ENCODE measurements at regions not wholly inside any gene's neighbourhood (a gene's known extent, or its start where the extent isn't known, plus 50 kb on each side); places are given as distances from the start of the nearest gene placed in this dataset.

DNA sequence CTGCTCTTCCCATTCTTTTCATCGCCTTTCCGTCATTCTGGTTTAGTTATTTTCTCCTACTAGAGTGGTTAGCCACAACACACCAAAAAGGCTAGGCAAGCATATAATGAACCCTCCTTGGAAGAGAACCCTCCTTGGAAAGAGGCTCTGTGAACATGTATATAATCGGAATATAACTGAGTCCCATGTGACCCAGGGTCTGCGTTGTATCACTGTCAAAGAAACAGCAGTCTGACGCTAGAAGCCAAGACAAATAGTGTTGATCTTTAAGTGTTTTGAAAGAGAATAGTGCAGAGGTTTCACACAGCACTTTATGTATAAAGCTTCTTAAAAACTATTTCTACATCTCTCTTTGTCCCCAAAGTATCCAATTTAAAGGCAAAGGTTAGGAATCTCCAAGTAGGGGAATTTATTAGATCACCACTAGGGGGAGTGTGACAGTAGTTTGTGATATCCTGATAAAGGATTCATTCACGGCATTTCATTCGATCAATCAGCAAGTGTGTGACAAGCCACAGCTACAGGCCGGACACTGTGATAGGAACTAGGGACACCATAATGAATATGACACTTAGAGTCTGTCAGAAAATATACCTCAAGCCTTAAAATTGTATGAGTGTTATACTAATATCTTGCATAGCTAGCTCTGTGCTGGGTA is 395.3 kb downstream of the CD109 start:
- no peak for DNase-seq (ENCODE audit: low spot score)
- no peaks in the 10 kb centered on the region for H3K9me3 Mint-ChIP-seq
- H3K27me3 Mint-ChIP-seq (ENCODE audit: low read depth) = no peaks in the 10 kb centered on the region
- intact Hi-C loops (cut with micrococcal nuclease) = loop anchor here (1.0 to 10.0 kb wide), 2 partner anchors 346 to 1118 kb away; no protein-coding TSS in a partner anchor
- H3K27ac Mint-ChIP-seq = no peak overlapping the region
- H3K36me3 Mint-ChIP-seq (ENCODE audit: low read depth) = no peaks in the 10 kb centered on the region
- no peak overlapping the region for H3K4me3 Mint-ChIP-seq (ENCODE audit: low read depth)
- no peaks in the 10 kb centered on the region for H3K4me1 Mint-ChIP-seq (ENCODE audit: low read depth)

DNA sequence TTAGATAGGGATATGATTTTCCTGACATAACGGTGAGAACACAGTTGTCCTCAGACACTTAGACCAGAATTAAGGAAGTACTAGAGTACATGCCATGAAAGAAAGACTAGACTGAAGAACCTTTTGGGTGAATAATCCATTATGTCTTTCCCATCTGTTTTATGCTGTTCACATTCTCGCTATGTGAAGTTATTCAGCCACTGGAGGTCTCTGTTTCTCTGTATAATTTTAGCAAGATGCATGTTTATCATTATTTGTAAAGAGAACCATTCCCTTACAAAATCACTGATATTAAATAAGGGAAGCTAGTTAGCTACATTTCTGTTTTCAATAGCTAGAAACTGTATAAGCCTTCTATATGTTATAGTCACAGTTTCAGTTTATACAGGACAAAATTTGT is 391.9 kb downstream of the CD109 start:
- Mint-ChIP-seq H3K4me3 (ENCODE audit: low read depth) (no peak overlapping the region), H3K36me3 (ENCODE audit: low read depth) (no peaks in the 10 kb centered on the region), H3K27ac (no peak overlapping the region), H3K27me3 (ENCODE audit: low read depth) (no peaks in the 10 kb centered on the region), H3K9me3 (no peaks in the 10 kb centered on the region), H3K4me1 (ENCODE audit: low read depth) (no peaks in the 10 kb centered on the region)
- intact Hi-C loops (cut with micrococcal nuclease) = no loop called here
- DNase-seq (ENCODE audit: low spot score) = no peak

- no peaks in the 10 kb centered on the region for H3K4me1 Mint-ChIP-seq (ENCODE audit: low read depth)
- intact Hi-C loops (cut with micrococcal nuclease) = no loop called here
- no peak overlapping the region for H3K4me3 Mint-ChIP-seq (ENCODE audit: low read depth)
- H3K9me3 Mint-ChIP-seq = no peaks in the 10 kb centered on the region
- no peak for DNase-seq (ENCODE audit: low spot score)
- H3K36me3 Mint-ChIP-seq (ENCODE audit: low read depth) = no peaks in the 10 kb centered on the region
- H3K27ac Mint-ChIP-seq = no peak overlapping the region
- no peaks in the 10 kb centered on the region for H3K27me3 Mint-ChIP-seq (ENCODE audit: low read depth)
Observed at GRCh38 chr6:74075896-74076295, 379.9 kb downstream of the CD109 start.

DNA sequence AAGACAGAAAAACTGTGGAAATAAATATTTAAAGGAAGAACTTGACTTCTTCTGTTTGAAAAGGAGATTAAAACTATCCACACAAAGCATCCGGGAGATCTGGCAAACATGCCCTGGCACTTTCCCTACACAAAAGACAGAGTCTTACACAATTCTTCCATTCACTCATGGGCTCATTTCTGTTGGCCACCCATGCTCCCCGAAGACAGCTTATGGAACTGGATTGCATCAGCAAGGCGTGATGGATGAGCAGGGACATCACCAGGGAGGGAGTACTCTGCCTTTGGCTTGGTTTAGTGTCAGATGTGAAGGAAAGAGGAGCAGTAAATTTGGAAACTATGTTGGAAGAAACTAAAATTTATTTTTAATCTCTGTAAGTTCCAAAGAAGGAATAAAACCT is 379.3 kb downstream of the CD109 start:
- no peaks in the 10 kb centered on the region for H3K27me3 Mint-ChIP-seq (ENCODE audit: low read depth)

DNA sequence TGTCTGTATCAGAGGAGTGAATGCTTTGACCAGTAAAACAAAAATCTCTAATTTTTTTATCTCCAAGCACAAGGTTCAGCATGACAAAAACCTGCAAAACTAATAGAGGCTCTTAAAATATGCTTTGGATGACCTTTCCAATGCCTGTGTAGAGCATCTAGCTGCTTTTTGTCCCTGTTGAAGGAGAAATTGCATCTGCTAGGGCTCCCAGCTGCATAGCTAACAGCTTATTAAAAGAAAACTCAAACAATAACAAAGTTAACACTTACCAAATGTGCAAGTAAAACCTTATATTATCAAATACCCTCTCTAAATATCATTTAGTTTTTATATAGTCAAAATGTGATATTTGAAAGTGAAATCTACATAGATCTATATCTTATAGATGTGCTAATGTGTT is 378.6 kb downstream of the CD109 start:
- H3K36me3 Mint-ChIP-seq (ENCODE audit: low read depth) = no peaks in the 10 kb centered on the region
- DNase-seq (ENCODE audit: low spot score) = no peak
- no peaks in the 10 kb centered on the region for H3K27me3 Mint-ChIP-seq (ENCODE audit: low read depth)
- intact Hi-C loops (cut with micrococcal nuclease) = no loop called here
- no peak overlapping the region for H3K4me3 Mint-ChIP-seq (ENCODE audit: low read depth)
- no peak overlapping the region for H3K27ac Mint-ChIP-seq
- no peaks in the 10 kb centered on the region for H3K4me1 Mint-ChIP-seq (ENCODE audit: low read depth)
- H3K9me3 Mint-ChIP-seq = no peaks in the 10 kb centered on the region

More for the DNA sequence above, 379.3 kb downstream of the CD109 start:
- Mint-ChIP-seq H3K27ac (no peak overlapping the region), H3K4me3 (ENCODE audit: low read depth) (no peak overlapping the region), H3K4me1 (ENCODE audit: low read depth) (no peaks in the 10 kb centered on the region), H3K36me3 (ENCODE audit: low read depth) (no peaks in the 10 kb centered on the region), H3K9me3 (no peaks in the 10 kb centered on the region)
- no peak for DNase-seq (ENCODE audit: low spot score)
- intact Hi-C loops (cut with micrococcal nuclease) = no loop called here

DNA sequence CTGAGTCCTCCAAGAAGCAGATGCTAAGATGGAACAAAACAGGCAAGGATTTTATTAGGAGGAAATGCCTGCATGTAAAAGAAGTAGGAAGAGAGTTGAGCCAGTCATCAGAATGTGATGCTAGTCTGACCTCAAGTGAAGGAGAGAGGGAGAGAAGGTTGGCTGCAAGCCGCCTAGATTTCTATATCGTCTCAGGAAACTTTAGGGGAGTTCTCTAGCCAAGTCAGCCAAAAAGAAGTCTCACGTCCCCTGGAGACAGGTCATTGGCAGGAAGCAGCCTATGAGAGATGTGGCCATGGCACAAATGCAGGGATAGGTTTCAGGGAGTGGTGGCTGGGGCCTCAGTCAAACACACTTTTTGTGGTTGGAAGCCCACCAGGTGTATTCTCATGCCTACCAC is 378.0 kb downstream of the CD109 start:
- H3K36me3 Mint-ChIP-seq (ENCODE audit: low read depth) = no peaks in the 10 kb centered on the region
- H3K4me1 Mint-ChIP-seq (ENCODE audit: low read depth) = no peaks in the 10 kb centered on the region
- H3K27ac Mint-ChIP-seq = no peak overlapping the region
- H3K9me3 Mint-ChIP-seq = no peaks in the 10 kb centered on the region
- no peak for DNase-seq (ENCODE audit: low spot score)
- H3K27me3 Mint-ChIP-seq (ENCODE audit: low read depth) = no peaks in the 10 kb centered on the region
- no peak overlapping the region for H3K4me3 Mint-ChIP-seq (ENCODE audit: low read depth)
- intact Hi-C loops (cut with micrococcal nuclease) = no loop called here

DNA sequence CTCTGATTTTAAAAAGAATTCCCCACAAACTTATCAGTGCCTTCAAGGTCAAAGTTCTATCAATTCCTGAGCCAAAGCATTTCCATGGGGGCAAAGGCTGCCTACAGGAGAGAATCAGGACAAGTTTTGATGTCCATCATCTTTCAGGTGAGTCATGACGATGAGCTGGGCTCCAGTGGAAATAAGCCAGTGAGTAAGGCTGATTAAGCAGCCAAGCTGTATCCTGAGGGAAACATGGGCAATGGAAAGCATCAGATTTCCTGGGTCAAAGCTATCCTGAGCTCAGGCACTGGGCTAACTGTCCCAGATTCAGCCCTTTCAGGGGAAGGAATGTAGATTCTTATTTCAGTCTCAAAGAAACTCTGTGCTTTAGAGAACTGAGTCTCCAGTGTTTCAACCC is 377.4 kb downstream of the CD109 start:
- Mint-ChIP-seq H3K27ac (no peak overlapping the region), H3K4me3 (ENCODE audit: low read depth) (no peak overlapping the region), H3K4me1 (ENCODE audit: low read depth) (no peaks in the 10 kb centered on the region), H3K36me3 (ENCODE audit: low read depth) (no peaks in the 10 kb centered on the region), H3K27me3 (ENCODE audit: low read depth) (no peaks in the 10 kb centered on the region), H3K9me3 (no peaks in the 10 kb centered on the region)
- intact Hi-C loops (cut with micrococcal nuclease) = no loop called here
- DNase-seq (ENCODE audit: low spot score) = no peak

- Mint-ChIP-seq H3K27ac (no peak overlapping the region), H3K4me3 (ENCODE audit: low read depth) (no peak overlapping the region), H3K36me3 (ENCODE audit: low read depth) (no peaks in the 10 kb centered on the region), H3K9me3 (no peaks in the 10 kb centered on the region), H3K27me3 (ENCODE audit: low read depth) (no peaks in the 10 kb centered on the region), H3K4me1 (ENCODE audit: low read depth) (no peaks in the 10 kb centered on the region)
- DNase-seq (ENCODE audit: low spot score) = no peak
- intact Hi-C loops (cut with micrococcal nuclease) = no loop called here
Observed at GRCh38 chr6:74071214-74071613, 375.2 kb downstream of the CD109 start.

DNA sequence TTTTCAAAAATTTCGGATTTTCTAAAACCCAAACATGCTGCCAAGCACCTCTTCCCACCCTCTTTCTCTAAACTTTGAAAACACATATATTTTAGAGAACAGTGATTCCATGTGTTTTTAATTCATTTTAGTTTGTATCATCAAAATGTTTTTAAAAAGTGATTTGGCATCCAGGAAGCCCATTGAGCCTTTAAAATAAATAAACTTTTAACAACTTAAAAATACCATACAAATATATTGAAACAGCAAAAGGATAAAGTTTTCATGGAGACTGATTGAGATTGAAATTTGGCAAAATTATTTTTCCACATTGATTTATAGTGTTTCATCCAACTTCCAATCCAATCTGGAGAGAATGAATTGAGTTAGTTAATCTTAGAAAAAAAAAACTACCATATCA is 374.7 kb downstream of the CD109 start:
- no peak for DNase-seq (ENCODE audit: low spot score)
- intact Hi-C loops (cut with micrococcal nuclease) = no loop called here
- Mint-ChIP-seq H3K4me1 (ENCODE audit: low read depth) (no peaks in the 10 kb centered on the region), H3K9me3 (no peaks in the 10 kb centered on the region), H3K27me3 (ENCODE audit: low read depth) (no peaks in the 10 kb centered on the region), H3K27ac (no peak overlapping the region), H3K36me3 (ENCODE audit: low read depth) (no peaks in the 10 kb centered on the region), H3K4me3 (ENCODE audit: low read depth) (no peak overlapping the region)

- Mint-ChIP-seq H3K36me3 (ENCODE audit: low read depth) (no peaks in the 10 kb centered on the region), H3K27ac (no peak overlapping the region), H3K27me3 (ENCODE audit: low read depth) (no peaks in the 10 kb centered on the region), H3K4me1 (ENCODE audit: low read depth) (no peaks in the 10 kb centered on the region), H3K9me3 (no peaks in the 10 kb centered on the region), H3K4me3 (ENCODE audit: low read depth) (no peak overlapping the region)
- intact Hi-C loops (cut with micrococcal nuclease) = no loop called here
- DNase-seq (ENCODE audit: low spot score) = no peak
Observed at GRCh38 chr6:74070091-74070490, 374.1 kb downstream of the CD109 start.

- Mint-ChIP-seq H3K27ac (no peak overlapping the region), H3K9me3 (no peaks in the 10 kb centered on the region), H3K27me3 (ENCODE audit: low read depth) (no peaks in the 10 kb centered on the region), H3K36me3 (ENCODE audit: low read depth) (no peaks in the 10 kb centered on the region), H3K4me1 (ENCODE audit: low read depth) (no peaks in the 10 kb centered on the region), H3K4me3 (ENCODE audit: low read depth) (no peak overlapping the region)
- intact Hi-C loops (cut with micrococcal nuclease) = no loop called here
- DNase-seq (ENCODE audit: low spot score) = no peak
Observed at GRCh38 chr6:74069089-74069581, 373.1 kb downstream of the CD109 start.

- no peaks in the 10 kb centered on the region for H3K4me1 Mint-ChIP-seq (ENCODE audit: low read depth)
- H3K27me3 Mint-ChIP-seq (ENCODE audit: low read depth) = no peaks in the 10 kb centered on the region
- no peaks in the 10 kb centered on the region for H3K36me3 Mint-ChIP-seq (ENCODE audit: low read depth)
- no peaks in the 10 kb centered on the region for H3K9me3 Mint-ChIP-seq
- DNase-seq (ENCODE audit: low spot score) = no peak
- intact Hi-C loops (cut with micrococcal nuclease) = no loop called here
- H3K4me3 Mint-ChIP-seq (ENCODE audit: low read depth) = no peak overlapping the region
- H3K27ac Mint-ChIP-seq = no peak overlapping the region
Observed at GRCh38 chr6:74066168-74066871, 370.3 kb downstream of the CD109 start.

GRCh38 chr6:74065705-74066104 is 369.7 kb downstream of the CD109 start:
- Mint-ChIP-seq H3K9me3 (no peaks in the 10 kb centered on the region), H3K27ac (no peak overlapping the region), H3K4me1 (ENCODE audit: low read depth) (no peaks in the 10 kb centered on the region), H3K36me3 (ENCODE audit: low read depth) (no peaks in the 10 kb centered on the region), H3K27me3 (ENCODE audit: low read depth) (no peaks in the 10 kb centered on the region), H3K4me3 (ENCODE audit: low read depth) (no peak overlapping the region)
- intact Hi-C loops (cut with micrococcal nuclease) = no loop called here
- no peak for DNase-seq (ENCODE audit: low spot score)

All from activated T-helper 2 cell treated with anti-CD3 and anti-CD28 coated beads, Interferon-gamma antibody, Interleukin-2, Interleukin-4, amounts not matched to agents 10 μg/mL and 5 μg/mL and 100 μg/mL, durations not matched to agents 14 hours and 24 hours and 36 hours (primary cell).